NB4 (cell line): ENCODE measurements at regions not wholly inside any gene's neighbourhood (a gene's known extent, or its start where the extent isn't known, plus 50 kb on each side); places are given as distances from the start of the nearest gene placed in this dataset.
"Not testable (repeated sequence)": the region's sequence is repeated elsewhere in the genome, so short reads cannot be mapped to it uniquely, and the experiment has no call there.

Source experiments
- CTCF ChIP-seq: IDR thresholded peaks from one replicate; pipeline ENCODE4 v1.5.1; 2012; ENCODE audit warnings: low read depth, low read length
- MYC ChIP-seq: IDR thresholded peaks from 2 replicates; pipeline ENCODE4 v1.6.1; 2011; ENCODE audit warnings: low read depth, low read length
- POLR2A ChIP-seq: IDR thresholded peaks from 2 replicates; pipeline ENCODE4 v1.6.1; 2011; ENCODE audit warnings: mild to moderate bottlenecking; ENCODE audit not compliant: insufficient read length; ENCODE audit errors: extremely low read depth

DNA sequence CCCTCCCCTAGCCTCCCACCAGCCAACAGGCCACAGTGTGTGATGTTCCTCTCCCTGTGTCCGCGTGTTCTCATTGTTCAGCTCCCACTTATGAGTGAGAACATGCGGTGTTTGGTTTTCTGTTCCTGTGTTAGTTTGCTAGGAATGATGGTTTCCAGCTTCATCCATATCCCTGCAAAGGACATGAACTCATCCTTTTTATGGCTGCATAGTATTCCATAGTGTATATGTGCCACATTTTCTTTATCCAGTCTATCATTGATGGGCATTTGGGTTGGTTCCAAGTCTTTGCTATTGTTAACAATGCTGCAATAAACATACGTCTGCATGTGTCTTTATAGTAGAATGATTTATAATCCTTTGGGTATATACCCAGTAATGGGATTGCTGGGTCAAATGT lies 239.0 kb upstream of the EXOC2 start:
- not testable (repeated sequence) for TF ChIP-seq CTCF, POLR2A, MYC
